DOHH2 (cell line): ENCODE measurements at regions not wholly inside any gene's neighbourhood (a gene's known extent, or its start where the extent isn't known, plus 50 kb on each side); places are given as distances from the start of the nearest gene placed in this dataset.

Experiments
- CTCF ChIP-seq: fragments of 200-600 bp; sonication (generic); IDR thresholded peaks from one replicate; pipeline ENCODE4 v1.5.1; 2014; ENCODE audit warnings: antibody characterized with exemption, mild to moderate bottlenecking, low read depth, low read length; ENCODE audit not compliant: poor library complexity, severe bottlenecking
- EZH2phosphoT487 ChIP-seq: fragments of 200-600 bp; sonication (generic); IDR thresholded peaks from 2 replicates; pipeline ENCODE4 v1.6.1; 2017; ENCODE audit warnings: borderline replicate concordance, mild to moderate bottlenecking, antibody characterized with exemption, low read length, moderate library complexity, mixed read lengths

- TF ChIP-seq CTCF (no peak), EZH2phosphoT487 (no peak)
These were observed 282.0 kb downstream of the MAP2K4 start for GRCh38 chr17:12302711-12303110.
